DMS79 treated with DMSO at 0.1 percent for 48 hours (cell line): ENCODE measurements at regions not wholly inside any gene's neighbourhood (a gene's known extent, or its start where the extent isn't known, plus 50 kb on each side); places are given as distances from the start of the nearest gene placed in this dataset.

ENCODE experiments used
- DNase-seq: peaks from one replicate; lab custom pipeline; 2025; lab: John Stamatoyannopoulos, UW

GRCh38 chr18:78699499-78699898 lies 280.1 kb upstream of the SALL3 start:
- DNase-seq, result no peak

- no peak for DNase-seq
These were observed 277.7 kb upstream of the SALL3 start for GRCh38 chr18:78701771-78702396.

DNA sequence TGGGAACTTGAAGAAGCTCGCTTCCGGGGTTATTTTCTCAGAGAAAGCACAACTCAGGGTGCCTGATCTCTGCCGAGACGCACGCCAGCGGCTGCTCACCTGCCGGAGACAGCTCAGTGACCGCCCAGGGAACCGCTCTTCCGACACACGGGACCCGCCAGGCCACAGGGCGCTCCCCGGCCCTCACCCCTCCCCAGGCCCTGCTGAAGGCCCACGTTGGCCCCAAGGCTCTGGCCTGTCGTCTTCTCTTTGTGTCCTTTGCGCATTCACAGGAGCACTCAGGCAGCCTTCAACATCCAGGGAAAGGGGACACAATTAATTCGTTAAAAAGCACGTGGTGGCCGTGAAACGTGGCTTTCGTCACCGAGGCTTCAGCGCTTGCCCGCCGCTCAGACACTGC lies 276.3 kb upstream of the SALL3 start:
- no peak for DNase-seq

DNA sequence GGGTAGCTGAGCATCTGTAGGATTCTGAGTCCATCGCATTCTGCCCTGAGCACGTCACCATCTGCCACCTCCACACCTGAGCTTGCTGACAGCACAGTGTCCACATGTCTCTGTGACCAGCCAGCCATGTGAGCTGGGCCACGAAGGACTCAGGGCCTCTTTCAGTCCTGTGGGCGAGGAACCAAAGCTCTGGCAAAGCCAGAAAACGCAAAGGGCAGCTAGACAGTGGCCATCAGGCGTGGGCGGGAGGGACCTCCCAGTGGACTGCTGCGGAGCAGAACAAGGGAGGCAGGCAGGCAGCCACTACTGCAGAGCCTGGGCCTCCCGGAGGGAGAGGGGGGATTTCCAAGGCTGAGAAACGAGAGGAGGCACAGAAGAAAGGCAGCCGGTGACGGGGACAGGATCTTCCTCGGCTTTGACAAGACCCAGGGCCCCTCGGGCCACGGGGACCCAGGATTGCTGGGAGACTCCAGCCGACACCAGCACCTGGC lies 274.6 kb upstream of the SALL3 start:
- no peak for DNase-seq

- no peak for DNase-seq
These were observed 270.3 kb upstream of the SALL3 start for GRCh38 chr18:78709261-78709809.

- DNase-seq, result no peak
These were observed 268.3 kb upstream of the SALL3 start for GRCh38 chr18:78711316-78711715.

GRCh38 chr18:78711971-78712370 lies 267.6 kb upstream of the SALL3 start:
- no peak for DNase-seq

DNA sequence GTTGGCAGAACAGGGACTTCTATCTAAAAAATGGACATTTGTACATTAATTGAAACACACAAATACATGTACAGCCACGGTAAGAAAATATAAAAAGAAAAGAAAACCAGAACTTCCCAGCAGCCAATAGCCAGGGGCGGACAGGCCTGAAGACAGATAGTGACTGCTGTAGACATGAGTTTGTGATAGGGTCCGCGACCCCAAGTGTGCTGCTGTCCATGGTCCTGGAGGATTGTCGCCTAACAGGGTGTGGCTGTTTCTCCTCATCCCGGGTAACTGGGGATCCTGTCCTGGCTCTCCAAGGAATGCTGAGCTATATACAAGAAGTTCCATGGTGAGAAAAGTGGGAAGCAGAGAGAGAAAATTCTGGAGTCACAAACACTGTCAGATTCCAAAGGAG lies 266.5 kb upstream of the SALL3 start:
- DNase-seq, result no peak

GRCh38 chr18:78713726-78714125 lies 265.9 kb upstream of the SALL3 start:
- no peak for DNase-seq

DNA sequence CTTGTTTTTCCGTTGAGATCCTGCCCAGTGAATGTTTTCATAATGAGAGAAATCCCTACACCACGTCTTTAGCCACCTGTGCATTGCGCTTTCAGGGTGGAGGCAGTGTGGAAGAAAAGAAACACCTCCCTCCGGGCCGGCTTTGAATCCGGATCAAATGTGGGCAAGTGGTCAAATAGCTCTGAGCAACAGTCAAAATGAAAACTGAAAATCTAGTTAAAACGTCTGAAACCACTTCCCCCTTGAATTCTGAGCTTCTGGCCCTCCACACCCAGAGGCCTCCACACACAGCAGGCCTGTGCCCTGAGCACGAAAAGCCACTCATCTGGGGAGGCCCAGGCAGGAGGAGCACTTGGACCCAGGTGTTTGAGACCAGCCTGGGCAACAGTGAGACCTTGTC lies 263.6 kb upstream of the SALL3 start:
- no peak for DNase-seq

- no peak for DNase-seq
These were observed 263.0 kb upstream of the SALL3 start for GRCh38 chr18:78716581-78716980.

GRCh38 chr18:78717051-78717765 lies 262.4 kb upstream of the SALL3 start:
- DNase-seq, result no peak

- DNase-seq, result no peak
These were observed 261.9 kb upstream of the SALL3 start for GRCh38 chr18:78717766-78718150.

GRCh38 chr18:78719821-78720220 lies 259.8 kb upstream of the SALL3 start:
- DNase-seq, result no peak

- no peak for DNase-seq
These were observed 259.0 kb upstream of the SALL3 start for GRCh38 chr18:78720456-78721237.

- DNase-seq, result no peak
These were observed 258.3 kb upstream of the SALL3 start for GRCh38 chr18:78721238-78721875.

GRCh38 chr18:78721981-78722380 lies 257.6 kb upstream of the SALL3 start:
- DNase-seq, result peak; percentile 14

- DNase-seq, result no peak
These were observed 257.2 kb upstream of the SALL3 start for GRCh38 chr18:78722386-78722785.

GRCh38 chr18:78722929-78723710 lies 256.5 kb upstream of the SALL3 start:
- no peak for DNase-seq

GRCh38 chr18:78724214-78724914 lies 255.3 kb upstream of the SALL3 start:
- DNase-seq, result no peak

DNA sequence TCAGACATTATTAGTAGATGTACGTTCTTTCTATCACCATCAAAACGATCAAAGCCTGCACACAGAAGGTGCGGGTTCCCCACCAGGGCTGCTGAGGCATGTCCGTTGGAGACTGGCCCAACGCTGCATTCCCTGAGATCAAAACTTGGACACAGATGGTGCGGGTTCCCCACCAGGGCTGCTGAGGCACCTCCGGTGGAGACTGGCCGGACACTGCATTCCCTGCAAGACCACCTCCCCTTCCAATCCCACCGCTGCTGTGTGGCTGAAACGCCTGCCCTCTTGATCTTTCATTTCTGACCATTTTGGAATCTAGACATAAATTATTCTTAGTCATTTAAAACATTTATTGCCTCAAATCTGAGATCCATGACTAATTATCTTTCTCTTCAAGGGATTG lies 254.2 kb upstream of the SALL3 start:
- DNase-seq, result no peak
